NOMO-1 treated with dmso at 0.1 percent for 144 hours (cell line): ENCODE measurements at regions not wholly inside any gene's neighbourhood (a gene's known extent, or its start where the extent isn't known, plus 50 kb on each side); places are given as distances from the start of the nearest gene placed in this dataset.

Experiments used
- DNase-seq: peaks from one replicate; lab custom pipeline; 2025; ENCODE audit not compliant: unreplicated experiment; lab: John Stamatoyannopoulos, UW

DNA sequence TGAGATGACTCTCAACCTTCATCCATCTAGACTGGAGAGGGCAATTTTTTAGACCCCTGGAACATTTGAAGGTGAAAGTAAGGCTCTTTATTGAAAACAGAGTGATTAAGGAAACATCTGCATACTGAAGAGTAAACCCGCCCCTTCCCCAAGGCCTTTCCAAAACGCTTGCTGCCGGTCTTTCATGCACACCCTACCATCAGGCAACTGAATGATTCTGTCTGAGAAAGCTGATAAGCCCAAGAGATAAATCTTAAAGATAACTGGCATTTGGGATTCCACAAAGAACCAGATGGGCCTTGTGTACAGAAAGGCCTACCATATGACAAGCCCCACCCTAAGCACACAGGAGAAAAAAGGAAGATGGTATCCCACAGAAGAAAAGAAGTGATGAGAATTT is 54.4 kb upstream of the PIK3R1 start:
- DNase-seq = no peak

DNA sequence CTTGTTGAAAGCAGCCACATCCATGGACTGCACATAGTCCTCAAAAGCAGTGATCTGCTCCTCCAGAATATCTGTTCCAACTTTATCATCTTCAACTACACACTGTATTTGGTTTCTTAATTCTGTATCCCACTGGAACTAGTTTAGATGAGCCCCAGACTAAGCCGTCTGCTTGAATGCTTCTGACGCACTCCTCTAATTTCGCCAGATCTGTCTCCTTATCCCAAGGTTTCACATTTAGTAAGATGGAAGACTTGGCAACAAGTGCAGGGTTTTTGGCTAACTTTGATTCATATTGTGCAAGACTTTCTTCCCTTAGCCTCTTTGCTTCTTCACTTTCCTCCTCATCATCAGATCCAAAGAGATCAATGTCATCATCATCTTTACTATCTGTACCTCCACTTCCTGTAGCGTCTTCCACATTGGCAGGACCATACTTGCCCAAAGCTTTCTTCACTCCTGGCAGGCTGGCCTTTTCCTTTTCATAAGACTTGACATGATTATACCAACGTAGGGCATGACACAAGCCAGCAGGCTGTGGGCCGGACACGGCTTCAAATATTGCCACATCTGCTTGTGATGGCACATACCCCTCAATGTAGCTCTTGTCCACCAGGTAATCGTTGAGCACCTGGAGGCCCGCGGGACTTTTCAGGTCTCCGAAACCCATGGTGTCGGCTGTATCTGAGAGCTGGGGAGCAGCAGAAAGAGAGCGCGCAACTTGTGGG is 56.2 kb upstream of the PIK3R1 start:
- DNase-seq = no peak

DNA sequence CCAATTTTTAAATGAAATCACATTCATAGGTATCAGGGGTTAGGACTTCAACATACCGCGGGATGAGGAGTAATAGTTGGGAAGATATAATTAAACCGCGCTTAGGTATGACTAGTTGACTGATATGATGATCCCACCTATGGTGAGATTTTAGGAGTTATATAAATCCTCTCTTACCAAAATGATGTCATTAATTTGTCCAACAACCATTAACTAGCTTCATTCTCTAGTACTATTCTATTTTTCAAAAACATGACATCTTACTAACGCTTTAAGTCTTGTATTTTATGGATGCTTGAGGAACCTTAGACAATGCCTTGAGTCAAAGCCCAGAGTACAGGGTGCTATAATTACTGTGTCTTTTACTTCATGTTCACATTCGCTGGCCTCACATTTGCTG is 59.6 kb upstream of the PIK3R1 start:
- no peak for DNase-seq

DNA sequence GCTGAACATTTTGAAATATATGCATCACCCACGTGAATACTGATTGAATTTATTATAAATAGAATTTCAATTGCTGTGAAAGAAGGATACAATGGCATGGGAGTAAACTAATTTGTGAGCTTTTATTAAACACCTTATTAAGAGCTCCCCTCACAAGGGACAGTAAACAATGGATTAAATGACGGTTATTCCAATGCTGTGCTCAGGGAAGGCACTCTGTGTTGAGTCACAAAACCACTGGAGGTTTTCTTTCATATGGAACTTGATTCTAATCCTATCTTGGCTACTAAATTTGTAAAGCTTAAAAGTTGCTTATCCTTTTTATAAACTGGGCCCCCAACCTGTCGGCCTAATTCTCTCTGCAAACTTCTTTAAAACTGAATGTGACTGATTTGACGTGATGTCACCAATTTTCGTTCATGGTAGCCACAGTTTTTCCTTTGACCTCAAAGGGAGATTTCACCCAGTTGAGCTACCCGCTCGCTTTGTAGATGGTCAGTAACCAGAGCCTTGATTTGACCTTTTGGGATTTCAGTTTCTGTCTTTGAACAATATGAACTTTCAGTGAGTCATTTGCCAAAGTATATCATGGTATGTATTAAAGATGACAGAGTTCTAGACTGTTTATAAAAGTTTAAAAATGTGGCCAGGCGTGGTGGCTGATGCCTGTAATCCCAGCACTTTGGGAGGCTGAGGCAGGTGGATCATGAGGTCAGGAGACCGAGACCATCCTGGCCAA is 61.3 kb upstream of the PIK3R1 start:
- no peak for DNase-seq

DNA sequence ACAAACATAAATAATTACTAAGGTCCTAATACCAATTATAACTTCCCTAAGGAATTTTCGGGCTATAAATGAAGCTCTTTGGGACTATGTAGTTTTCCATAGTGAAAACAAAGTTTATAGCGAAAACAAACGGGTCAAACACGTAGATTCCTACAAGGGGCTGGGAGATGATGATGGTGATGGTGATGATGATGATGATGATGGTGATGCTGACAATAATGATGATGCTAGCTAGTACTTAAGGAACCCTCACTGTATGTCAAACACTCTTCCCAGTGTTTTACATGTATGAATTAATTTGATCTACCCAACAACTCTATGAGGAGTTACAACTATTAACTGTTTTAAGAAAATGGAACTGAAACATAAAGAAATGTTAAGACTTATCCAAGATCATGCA is 63.7 kb upstream of the PIK3R1 start:
- DNase-seq = no peak

DNA sequence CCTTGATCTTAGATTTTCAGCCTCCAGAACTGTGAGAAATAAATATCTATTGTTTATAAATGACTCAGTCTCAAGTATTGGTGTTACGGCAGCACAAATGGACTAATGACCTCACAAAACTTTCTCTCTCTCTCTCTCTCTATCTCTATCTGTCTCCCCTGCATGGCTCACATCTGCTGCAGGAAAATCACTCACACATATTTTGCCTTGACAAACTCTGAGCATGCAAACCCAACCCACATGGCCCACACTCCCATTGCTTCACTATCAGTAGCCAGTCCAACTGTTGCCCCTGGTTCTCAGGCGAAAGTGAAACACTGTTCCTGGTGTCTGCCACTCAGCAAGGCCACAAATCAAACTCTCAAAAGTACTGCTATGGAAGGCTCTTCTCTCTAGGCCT is 66.4 kb upstream of the PIK3R1 start:
- DNase-seq = no peak

DNA sequence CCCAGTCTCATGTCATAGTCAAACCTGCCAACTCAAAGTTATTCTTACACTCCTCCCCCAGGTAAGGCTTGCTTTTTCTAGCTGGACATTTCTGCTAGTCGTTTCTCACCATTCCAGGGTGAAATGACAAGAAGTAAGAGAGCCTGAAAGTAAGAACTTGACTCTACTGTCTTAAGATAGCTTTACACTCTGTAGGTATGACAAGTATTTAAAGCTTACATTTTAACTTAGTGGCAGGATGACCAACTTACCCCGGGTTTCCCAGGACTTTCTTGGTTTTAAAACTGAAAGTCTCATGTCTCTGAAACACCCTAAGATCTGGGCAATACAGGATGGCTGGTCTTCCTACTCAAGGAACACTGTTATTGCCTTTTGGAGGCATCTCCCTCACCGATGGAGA is 67.5 kb upstream of the PIK3R1 start:
- DNase-seq = no peak

DNA sequence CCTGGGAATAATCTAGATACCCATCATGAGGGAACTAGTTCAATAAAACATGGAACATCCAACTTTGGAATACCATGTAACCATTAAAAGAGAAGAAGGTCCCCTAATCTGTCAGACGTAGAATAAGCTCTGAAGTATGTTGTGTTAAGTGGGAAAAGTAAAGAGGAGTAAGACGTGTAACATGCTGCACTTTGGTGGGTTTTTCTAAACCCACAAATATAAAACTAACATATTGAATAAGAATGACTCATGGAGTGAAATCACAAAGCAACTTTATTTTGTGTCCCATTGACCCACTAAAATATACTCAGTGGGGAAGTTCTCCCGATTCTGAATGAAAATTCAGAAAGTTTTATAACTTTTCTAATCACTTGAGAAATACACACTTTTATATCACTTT is 67.9 kb upstream of the PIK3R1 start:
- no peak for DNase-seq

DNA sequence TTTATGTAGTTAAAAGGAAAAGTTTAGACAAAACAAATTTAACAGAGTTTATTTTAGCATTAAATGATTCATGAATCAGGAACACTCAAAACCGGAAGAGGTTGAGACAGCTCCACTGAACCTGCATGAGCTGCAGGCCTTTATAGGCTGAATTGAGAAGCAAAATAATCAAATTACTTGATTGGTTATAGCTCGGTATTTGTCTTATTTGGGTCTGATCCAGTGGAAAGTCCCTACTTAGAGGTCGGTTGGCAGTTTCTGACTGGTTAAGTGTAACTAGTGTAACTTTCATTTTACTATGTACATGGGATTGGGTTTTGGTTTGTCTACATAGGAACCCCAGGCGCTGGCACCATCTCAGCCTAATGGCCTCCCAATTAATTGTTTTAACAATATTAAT is 74.1 kb upstream of the PIK3R1 start:
- DNase-seq = no peak

DNA sequence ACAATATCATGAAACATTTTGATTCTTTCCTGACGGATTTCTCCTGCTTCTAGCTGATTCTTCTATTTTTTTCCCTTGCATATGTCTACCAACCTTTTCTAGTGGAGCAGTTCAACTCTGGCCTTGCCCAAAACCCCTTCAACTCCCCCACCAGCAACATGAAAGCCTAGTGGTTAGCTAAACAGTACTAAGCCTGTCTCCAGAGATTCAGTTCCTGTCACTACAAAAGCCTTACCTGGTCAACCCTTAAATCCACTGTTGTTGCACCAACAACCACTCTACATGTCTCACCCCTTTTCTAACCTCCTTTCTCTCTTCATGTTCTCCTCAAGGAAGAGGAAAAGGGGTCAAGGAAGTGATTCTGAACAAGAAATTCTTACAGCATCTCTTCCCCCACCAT is 74.8 kb upstream of the PIK3R1 start:
- DNase-seq = no peak

DNA sequence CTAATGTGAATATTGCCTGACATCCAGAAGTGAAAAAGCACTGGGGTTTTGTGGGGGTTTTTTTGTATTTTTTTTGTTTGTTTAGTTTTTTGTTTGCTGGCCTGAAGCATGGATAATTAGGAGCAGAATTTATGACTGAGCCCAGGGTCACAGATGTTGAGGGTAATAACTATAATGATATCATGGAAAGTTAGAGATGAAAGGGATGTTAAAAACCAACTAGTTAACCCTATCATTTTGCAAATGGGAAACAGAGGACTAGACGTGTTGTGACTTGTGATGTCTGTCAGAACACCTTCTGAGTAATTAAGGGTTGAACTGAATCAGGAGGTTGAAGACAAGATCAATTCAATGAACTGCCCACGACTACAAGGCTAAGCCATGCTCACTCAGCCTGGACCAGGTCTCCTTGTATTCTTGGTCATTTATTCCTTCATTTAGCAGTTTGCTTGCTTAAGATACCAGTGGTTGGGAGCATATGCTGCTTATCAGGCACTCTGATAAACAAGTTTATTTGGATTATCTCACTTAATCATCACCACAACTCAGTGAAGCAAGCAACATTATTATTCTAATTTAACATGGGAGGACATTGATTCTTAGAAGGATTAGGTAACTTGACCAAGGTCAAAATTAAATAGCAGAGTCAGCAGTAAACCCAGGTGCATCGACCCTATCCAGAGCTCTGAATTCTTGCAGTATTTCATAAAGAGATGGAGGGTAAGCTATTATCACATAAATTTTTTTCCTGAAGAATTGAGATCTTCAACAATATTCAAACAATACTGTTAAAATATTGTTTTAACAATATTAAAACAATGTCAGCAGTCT is 75.7 kb upstream of the PIK3R1 start:
- no peak for DNase-seq

DNA sequence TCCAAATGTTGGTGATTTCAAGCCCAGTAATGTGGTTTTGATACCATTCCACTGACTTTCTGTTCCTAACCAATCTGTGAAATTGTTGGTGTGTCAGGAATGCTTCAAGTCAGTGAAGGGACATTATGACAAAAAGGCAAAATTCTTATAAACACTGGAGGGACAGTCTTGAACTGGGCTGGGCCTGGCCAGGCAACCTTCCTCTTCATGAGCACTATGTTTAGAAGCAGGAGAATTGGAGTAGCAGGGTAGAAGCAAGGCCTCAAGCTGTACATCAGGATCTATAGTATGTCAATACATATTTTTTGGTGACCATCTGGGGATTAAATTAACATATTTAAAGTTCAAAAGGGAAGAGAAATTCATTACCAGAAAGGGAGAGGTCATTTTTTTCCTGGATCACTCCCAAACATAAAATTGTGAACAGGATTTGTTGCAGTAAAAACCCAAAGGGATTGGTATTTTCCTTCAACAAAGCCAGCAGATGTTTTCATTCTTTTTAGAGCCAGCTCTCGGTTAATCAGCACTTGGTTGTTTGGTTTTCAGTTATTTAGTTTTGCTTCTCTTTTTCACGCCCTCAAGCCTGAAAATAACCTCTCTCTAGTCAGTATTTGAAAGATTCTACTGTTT is 77.9 kb upstream of the PIK3R1 start:
- no peak for DNase-seq

DNA sequence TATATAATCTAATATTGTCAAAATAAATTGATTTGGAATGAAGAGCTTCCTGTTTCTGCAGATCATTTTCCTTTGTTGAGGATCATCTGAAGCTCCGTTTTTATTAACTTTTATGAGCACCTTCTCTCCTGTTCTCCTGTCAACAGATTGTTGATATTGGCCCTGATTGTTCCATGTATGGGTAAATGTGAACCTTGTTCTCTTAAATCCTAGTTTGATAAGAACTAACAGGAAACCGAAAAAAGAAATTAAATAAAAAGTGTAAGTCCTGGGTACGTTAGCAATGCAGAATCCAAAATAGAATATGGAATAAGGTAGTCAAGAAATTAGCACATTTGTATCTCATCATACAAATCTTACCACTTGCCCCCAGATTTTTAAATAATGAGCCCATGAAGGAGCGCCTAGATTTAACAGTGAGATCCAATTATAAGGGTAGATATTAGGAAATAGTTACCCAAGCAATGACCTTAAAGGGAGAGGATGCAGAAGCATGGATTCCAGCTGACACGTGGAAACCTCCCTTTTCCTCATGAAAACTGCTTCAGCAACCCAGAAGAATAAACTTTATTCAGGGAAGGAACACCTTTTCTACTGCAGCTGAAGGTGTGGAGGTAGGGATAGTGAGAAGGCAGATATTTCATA is 80.8 kb upstream of the PIK3R1 start:
- DNase-seq = no peak

DNA sequence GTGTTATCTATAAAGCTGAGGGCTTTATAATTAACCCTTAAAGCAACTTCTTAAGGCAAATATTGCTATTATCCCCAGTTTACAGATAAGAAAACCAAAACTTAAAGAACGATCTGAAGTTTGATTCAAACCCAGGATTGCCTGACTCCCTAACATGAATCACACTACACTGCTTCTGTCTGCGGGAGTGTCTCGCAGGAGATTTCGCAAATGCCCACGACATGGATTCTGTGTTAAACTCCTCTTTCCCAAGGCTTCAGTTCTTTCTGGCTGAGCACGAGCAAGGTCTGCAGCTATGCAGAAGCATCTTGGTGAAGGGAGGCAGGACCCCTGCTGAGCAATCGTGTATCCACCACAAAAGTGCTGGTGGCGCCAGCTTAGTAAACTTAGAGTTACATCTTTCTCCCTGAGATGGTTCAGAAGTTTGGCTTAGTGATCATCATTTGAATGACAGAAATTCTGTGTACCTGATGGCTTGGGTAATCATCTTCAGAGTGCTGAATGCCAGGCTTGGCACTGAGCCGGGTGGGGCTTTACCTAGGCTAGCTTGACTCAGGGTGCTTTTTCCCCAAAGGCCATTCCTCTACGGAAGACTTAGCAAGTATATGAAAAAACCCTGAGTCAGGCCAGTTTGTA is 81.4 kb upstream of the PIK3R1 start:
- DNase-seq = no peak

DNA sequence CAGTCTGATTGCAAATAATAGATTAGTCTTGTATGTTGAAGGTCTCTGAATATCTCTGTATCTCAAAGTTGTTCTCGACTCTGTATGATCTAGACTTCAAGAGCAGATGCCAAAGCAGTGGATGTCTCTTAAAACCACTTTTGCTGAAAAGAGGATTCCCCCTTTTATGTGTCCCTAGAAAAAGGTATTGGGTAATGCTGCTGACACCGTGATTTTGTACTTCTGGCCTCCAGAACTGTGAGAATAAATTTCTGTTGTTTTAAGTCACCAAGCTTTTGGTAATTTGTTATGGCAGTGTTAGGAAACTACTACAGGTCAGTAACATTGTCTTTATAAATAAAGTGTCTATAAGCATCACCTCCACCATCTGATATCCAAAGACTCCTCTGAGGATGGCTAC is 85.3 kb upstream of the PIK3R1 start:
- DNase-seq = no peak

DNA sequence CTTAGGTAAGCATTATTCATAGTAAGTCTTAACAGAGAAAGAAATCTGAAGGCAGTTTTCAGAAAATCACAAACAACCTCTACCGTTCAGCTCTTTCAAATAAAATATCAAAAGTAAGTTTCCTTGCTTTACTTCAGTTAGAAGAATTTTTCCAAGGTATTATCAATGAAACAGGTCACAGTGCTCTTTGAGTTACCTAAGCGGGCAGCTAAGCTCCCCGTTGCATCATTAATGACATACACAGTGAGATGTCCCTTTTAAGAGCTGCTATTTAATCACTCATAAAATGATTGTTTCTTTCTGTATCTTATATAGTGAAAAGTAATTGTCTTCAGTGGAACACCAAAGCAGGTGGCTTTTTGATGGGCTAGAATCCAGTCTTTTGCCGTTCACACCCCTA is 86.2 kb upstream of the PIK3R1 start:
- no peak for DNase-seq

DNA sequence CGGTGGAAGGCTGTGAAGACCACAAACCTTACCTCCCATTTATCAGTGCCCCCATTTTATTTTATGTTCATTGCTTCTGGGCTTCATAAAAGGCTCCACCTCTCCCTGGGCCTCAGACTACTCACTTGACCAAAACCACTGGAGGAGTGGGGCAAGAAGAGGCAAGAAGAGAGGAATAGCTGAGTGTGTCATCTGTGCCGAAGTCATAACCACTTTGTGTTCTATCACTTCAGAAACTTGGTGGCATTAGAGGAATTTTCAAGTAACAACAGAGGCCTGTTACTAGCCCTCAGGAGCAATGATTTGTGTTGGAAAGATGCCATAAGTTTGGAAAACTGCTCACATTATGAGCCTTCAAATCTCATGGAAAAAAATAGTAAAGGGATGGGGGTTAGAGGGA is 88.7 kb upstream of the PIK3R1 start:
- DNase-seq = no peak

DNA sequence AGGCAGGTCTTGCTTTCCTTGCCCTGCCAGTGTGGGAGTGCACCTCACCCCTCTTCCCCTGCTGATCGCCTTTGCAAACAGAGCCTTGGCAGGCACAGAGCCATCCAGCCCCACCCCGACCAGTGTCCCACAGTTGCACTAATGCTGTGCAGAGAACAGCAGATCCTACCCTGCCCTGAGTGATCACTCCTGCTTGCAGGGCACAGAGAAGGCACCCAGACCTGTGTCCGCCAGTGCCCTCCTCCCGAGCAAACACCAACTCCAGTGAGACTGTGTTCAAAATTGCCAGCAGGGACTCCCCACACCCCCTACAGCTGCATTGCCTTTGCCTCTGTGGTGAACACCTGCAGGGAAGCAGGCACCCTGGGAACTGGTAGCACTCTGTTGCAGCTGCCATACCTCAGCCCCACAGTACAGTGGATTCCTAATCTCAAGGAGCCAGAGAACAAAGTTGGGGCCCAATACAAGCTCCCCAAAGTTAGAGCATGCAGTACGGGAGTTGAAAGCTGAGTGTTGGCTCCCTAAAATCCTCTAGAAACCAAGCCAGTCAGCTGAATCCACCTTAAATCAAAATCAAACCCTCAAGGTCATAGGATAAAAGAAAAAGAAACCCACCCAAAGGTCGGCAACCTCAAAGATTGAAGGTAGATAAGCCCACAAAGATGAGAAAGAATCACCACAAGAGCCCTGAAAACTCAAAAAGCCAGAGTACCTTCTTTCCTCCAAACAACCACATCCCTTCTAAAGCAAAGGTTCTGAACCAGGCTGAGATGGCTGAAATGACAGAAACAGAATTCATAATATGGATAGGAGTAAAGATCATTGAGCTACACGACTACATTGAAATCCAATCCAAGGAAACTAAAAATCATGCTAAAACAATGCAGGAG is 92.9 kb upstream of the PIK3R1 start:
- no peak for DNase-seq

DNA sequence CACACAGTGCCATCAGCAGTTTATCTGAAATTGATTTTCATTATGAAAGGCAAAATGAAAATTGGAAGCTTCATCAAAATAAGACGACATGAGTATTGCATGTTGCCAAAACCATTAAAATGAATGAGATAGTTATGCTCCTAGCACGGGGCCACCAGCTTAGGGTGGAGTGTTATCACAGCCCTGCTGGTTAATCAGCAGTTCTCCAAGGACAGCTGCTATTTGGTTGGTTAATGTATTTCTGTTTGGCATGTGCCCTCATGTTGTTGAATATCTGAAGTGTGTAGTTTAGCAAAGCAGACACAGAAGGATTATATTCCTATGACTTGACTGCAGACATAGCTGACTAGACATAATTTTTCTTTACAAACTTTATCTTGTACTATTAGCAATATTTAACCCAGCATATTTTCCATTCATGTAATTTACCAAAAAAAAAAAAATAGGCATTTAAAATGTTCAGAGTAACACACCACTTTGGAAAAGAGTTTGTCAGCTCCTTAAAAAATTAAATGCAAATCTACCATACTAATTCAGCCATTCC is 98.6 kb upstream of the PIK3R1 start:
- no peak for DNase-seq
